ENCODE measurements at regions not wholly inside any gene's neighbourhood (a gene's known extent, or its start where the extent isn't known, plus 50 kb on each side); places are given as distances from the start of the nearest gene placed in this dataset.
"Not testable (repeated sequence)": the region's sequence is repeated elsewhere in the genome, so short reads cannot be mapped to it uniquely, and the experiment has no call there.

- 30 to 52% (median 36%) methylated on average over 1 of the region's 1 CpG for WGBS, 3 donors
- intact Hi-C loops (cut with DNase I); H3K36me3 ChIP-seq (ENCODE audit: insufficient read depth in 1 of 2, low read depth in 1 of 2); H3K4me1 ChIP-seq; H3K9me3 ChIP-seq; ATAC-seq; H3K27me3 ChIP-seq (ENCODE audit: insufficient read depth in 3 of 3, low read length in 2 of 3); H3K4me3 ChIP-seq; H3K27ac ChIP-seq; DNase-seq: not testable (repeated sequence)
Observed at GRCh38 chr9:66803619-66804018, 96.9 kb upstream of the ZNF658 start.

DNA sequence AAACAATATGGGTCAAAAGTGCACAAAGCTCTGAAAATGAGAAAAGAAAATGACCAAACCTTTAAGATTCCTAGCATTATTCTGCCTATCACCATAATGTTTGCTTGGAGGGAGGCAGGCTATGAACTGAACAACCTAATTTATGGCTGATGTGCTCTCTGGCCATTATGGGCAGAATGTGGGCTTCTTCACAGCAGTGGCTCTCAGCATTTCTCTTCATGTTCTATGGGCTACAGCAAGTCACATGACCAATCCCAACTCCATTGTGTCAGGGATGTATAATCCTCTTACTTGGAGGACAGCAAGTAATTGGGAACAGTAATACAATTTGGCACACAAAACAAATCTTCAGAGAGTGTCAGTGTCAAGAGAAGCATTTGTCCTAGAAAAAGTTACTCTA, 90.3 kb upstream of the ZNF658 start:
- H3K36me3 ChIP-seq (ENCODE audit: insufficient read depth in 1 of 2, low read depth in 1 of 2); ATAC-seq; H3K27me3 ChIP-seq (ENCODE audit: insufficient read depth in 3 of 3, low read length in 2 of 3); intact Hi-C loops (cut with DNase I); H3K4me3 ChIP-seq; H3K27ac ChIP-seq; H3K9me3 ChIP-seq; H3K4me1 ChIP-seq; DNase-seq: not testable (repeated sequence)

GRCh38 chr9:66812367-66812766, 88.2 kb upstream of the ZNF658 start:
- H3K27me3 ChIP-seq (ENCODE audit: insufficient read depth in 3 of 3, low read length in 2 of 3); H3K4me1 ChIP-seq; H3K9me3 ChIP-seq; H3K36me3 ChIP-seq (ENCODE audit: insufficient read depth in 1 of 2, low read depth in 1 of 2); H3K4me3 ChIP-seq; H3K27ac ChIP-seq; ATAC-seq; intact Hi-C loops (cut with DNase I); DNase-seq: not testable (repeated sequence)
- no CpG with 5 or more reads among the region's 1 CpG for WGBS, 3 donors

GRCh38 chr9:66812967-66813366, 87.6 kb upstream of the ZNF658 start:
- H3K9me3 ChIP-seq; H3K36me3 ChIP-seq (ENCODE audit: insufficient read depth in 1 of 2, low read depth in 1 of 2); ATAC-seq; H3K27me3 ChIP-seq (ENCODE audit: insufficient read depth in 3 of 3, low read length in 2 of 3); DNase-seq; H3K4me1 ChIP-seq; intact Hi-C loops (cut with DNase I); H3K4me3 ChIP-seq; H3K27ac ChIP-seq: not testable (repeated sequence)
- WGBS, 3 donors, result 21 to 29% (median 24%) methylated on average over 2 of the region's 2 CpGs

GRCh38 chr9:66814038-66814437, 86.5 kb upstream of the ZNF658 start:
- H3K4me1 ChIP-seq; ATAC-seq; H3K36me3 ChIP-seq (ENCODE audit: insufficient read depth in 1 of 2, low read depth in 1 of 2); H3K27ac ChIP-seq; intact Hi-C loops (cut with DNase I); H3K4me3 ChIP-seq; H3K27me3 ChIP-seq (ENCODE audit: insufficient read depth in 3 of 3, low read length in 2 of 3); DNase-seq; H3K9me3 ChIP-seq: not testable (repeated sequence)
- 63 to 74% (median 65%) methylated on average over 2 of the region's 3 CpGs for WGBS, 3 donors

DNA sequence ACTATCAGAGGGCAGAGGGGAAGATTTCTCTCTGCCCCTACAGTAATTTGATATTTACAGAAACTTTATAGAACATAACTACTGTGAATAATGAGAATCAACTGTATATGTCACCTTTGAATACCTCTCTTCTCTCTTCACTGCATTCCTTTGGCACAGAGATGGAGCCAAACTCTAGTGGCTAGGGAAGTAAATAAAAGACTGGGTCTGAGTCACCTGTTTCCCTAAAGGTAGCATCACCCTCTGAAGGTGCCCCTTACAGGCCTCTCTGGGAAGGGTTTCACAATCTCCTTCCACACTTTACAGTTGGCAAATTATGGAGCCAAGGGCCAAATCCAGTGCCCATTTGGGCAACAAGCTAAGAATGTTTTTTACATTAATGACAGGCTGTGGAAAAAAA, 81.0 kb upstream of the ZNF658 start:
- H3K9me3 ChIP-seq; ATAC-seq; H3K27me3 ChIP-seq (ENCODE audit: insufficient read depth in 3 of 3, low read length in 2 of 3); intact Hi-C loops (cut with DNase I); H3K4me1 ChIP-seq; DNase-seq; H3K4me3 ChIP-seq; H3K27ac ChIP-seq; H3K36me3 ChIP-seq (ENCODE audit: insufficient read depth in 1 of 2, low read depth in 1 of 2): not testable (repeated sequence)

GRCh38 chr9:66820014-66820660, 80.4 kb upstream of the ZNF658 start:
- ATAC-seq; H3K9me3 ChIP-seq; H3K36me3 ChIP-seq (ENCODE audit: insufficient read depth in 1 of 2, low read depth in 1 of 2); H3K4me3 ChIP-seq; H3K27me3 ChIP-seq (ENCODE audit: insufficient read depth in 3 of 3, low read length in 2 of 3); H3K4me1 ChIP-seq; intact Hi-C loops (cut with DNase I); DNase-seq; H3K27ac ChIP-seq: not testable (repeated sequence)
- WGBS, 3 donors, result 76 to 86% (median 77%) methylated on average over 3 of the region's 5 CpGs

DNA sequence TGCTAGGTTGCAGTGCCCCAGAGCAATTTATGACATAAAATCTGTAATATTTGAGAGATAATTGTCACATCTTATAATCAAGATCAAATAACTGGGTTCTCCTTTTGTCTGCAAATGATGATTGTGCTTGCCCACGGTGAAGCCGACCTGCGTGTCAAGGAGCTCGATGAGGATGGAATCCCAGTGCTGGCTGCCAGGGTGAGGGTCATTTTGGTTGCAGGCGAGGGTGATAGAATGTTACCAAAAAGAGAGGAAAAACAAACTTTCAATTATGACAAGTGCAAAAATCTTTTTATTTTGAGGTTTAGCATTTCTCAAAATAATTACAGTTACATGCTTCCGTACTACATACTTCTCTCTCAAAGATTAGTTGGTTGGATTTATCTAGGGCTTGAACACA, 76.4 kb upstream of the ZNF658 start:
- DNase-seq; H3K4me3 ChIP-seq; H3K4me1 ChIP-seq; H3K9me3 ChIP-seq; H3K27me3 ChIP-seq (ENCODE audit: insufficient read depth in 3 of 3, low read length in 2 of 3); H3K36me3 ChIP-seq (ENCODE audit: insufficient read depth in 1 of 2, low read depth in 1 of 2); intact Hi-C loops (cut with DNase I); H3K27ac ChIP-seq; ATAC-seq: not testable (repeated sequence)
- 89 to 93% (median 90%) methylated on average over 6 of the region's 6 CpGs for WGBS, 3 donors

DNA sequence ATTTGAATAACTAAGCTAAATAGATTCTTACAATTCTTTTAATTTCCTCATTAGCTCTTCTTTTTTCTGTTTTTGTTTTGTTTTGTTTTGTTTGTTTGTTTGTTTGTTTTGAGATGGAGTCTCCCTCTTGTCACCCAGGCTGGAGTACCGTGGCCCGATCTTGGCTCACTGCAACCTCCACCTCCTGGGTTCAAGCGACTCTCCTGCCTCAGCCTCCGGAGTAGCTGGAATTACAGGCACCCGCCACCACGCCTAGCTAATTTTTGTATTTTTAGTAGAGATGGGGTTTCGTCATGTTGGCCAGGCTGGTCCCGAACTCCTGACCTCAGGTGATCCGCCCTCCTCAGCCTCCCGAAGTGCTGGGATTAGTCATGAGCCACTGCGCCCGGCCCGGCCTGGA, 70.7 kb upstream of the ZNF658 start:
- ATAC-seq; H3K36me3 ChIP-seq (ENCODE audit: insufficient read depth in 1 of 2, low read depth in 1 of 2); H3K9me3 ChIP-seq; H3K27ac ChIP-seq; intact Hi-C loops (cut with DNase I); DNase-seq; H3K4me1 ChIP-seq; H3K27me3 ChIP-seq (ENCODE audit: insufficient read depth in 3 of 3, low read length in 2 of 3); H3K4me3 ChIP-seq: not testable (repeated sequence)
- WGBS, 3 donors, result 81 to 92% (median 90%) methylated on average over 10 to 13 of the region's 13 CpGs

DNA sequence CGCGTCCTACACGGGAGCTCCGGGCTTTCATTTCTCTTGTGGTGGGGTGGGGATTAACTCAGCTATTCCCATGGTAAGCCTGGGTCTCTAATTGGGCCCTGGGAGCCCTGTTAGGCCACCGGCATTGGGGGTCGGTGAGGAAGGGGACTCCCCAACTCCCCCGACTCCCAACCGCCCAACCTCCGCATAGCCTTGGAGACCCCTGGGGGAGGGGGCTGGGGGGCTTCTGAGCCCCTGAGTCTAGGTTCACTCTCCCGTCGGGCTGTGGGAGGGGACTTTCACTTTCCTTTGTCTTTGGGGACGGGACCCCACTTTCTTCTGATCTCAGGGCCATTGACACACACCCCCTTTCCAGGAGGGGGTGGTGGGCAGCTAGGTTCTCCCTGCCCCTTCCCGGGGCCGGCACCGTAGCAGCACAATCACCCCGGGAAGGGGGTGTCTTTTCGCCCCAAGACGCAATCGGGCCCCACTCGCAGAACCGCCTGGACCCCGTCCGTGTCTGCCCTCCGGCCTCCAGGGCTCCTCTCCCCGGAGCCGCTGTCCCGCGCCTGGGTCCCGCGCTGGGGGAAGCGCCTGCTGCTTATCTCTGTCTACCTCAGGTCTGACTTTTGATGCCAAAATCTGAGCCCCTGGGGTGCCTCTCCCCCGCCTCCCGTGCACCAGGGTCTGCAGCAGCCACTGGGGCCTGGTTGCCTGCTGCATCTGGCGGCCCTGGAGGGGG, 69.6 kb upstream of the ZNF658 start:
- ATAC-seq; H3K27ac ChIP-seq; H3K9me3 ChIP-seq; H3K4me1 ChIP-seq; H3K36me3 ChIP-seq (ENCODE audit: insufficient read depth in 1 of 2, low read depth in 1 of 2); intact Hi-C loops (cut with DNase I); H3K27me3 ChIP-seq (ENCODE audit: insufficient read depth in 3 of 3, low read length in 2 of 3); H3K4me3 ChIP-seq; DNase-seq: not testable (repeated sequence)
- 92 to 98% (median 92%) methylated on average over 11 to 16 of the region's 34 CpGs for WGBS, 3 donors

GRCh38 chr9:66832222-66832621, 68.3 kb upstream of the ZNF658 start:
- ATAC-seq; H3K4me1 ChIP-seq; H3K27ac ChIP-seq; DNase-seq; H3K9me3 ChIP-seq; H3K36me3 ChIP-seq (ENCODE audit: insufficient read depth in 1 of 2, low read depth in 1 of 2); H3K4me3 ChIP-seq; H3K27me3 ChIP-seq (ENCODE audit: insufficient read depth in 3 of 3, low read length in 2 of 3); intact Hi-C loops (cut with DNase I): not testable (repeated sequence)
- WGBS, 3 donors, result 77 to 85% (median 81%) methylated on average over 1 to 5 of the region's 7 CpGs

All from psoas muscle (tissue), 7 donors.